ENCODE measurements at regions not wholly inside any gene's neighbourhood (a gene's known extent, or its start where the extent isn't known, plus 50 kb on each side); places are given as distances from the start of the nearest gene placed in this dataset.

- ChIA-PET CTCF (no interaction called here), POLR2A (ENCODE audit: low non-redundant PET) (no interaction called here)
- Histone ChIP-seq H3K4me3 (ENCODE audit: low read depth, low read length, poor library complexity, severe bottlenecking) (no peak overlapping the region), H3K9me3 (ENCODE audit: low read depth, low read length, poor library complexity, severe bottlenecking) (no peaks in the 10 kb centered on the region), H3K27me3 (replicated peaks; ENCODE audit: insufficient read depth, low read depth, low read length, poor library complexity) (no peaks in the 10 kb centered on the region), H3K27ac (ENCODE audit: low read depth, low read length, poor library complexity, severe bottlenecking) (no peak overlapping the region), H3K36me3 (ENCODE audit: insufficient read depth, low read length, poor library complexity, severe bottlenecking) (no peaks in the 10 kb centered on the region), H3K4me1 (ENCODE audit: insufficient read depth, low read length, poor library complexity, severe bottlenecking) (no peaks in the 10 kb centered on the region)
- no peak for DNase-seq (ENCODE audit: low spot score)
- intact Hi-C loops (cut with micrococcal nuclease; ENCODE audit: unreplicated experiment), result no loop called here
- no peak for TF ChIP-seq EZH2 (IDR thresholded peaks at IDR 0.05; ENCODE audit: borderline replicate concordance, low read depth, low read length, poor library complexity, severe bottlenecking)
- TF ChIP-seq CTCF (conservative IDR thresholded peaks at IDR 0.05; ENCODE audit: low read depth, low read length), result no peak
- no TSS peak for BruUV-seq (replicated peaks)
Observed at GRCh38 chr5:6108540-6108848, 269.9 kb downstream of the MED10 start.

DNA sequence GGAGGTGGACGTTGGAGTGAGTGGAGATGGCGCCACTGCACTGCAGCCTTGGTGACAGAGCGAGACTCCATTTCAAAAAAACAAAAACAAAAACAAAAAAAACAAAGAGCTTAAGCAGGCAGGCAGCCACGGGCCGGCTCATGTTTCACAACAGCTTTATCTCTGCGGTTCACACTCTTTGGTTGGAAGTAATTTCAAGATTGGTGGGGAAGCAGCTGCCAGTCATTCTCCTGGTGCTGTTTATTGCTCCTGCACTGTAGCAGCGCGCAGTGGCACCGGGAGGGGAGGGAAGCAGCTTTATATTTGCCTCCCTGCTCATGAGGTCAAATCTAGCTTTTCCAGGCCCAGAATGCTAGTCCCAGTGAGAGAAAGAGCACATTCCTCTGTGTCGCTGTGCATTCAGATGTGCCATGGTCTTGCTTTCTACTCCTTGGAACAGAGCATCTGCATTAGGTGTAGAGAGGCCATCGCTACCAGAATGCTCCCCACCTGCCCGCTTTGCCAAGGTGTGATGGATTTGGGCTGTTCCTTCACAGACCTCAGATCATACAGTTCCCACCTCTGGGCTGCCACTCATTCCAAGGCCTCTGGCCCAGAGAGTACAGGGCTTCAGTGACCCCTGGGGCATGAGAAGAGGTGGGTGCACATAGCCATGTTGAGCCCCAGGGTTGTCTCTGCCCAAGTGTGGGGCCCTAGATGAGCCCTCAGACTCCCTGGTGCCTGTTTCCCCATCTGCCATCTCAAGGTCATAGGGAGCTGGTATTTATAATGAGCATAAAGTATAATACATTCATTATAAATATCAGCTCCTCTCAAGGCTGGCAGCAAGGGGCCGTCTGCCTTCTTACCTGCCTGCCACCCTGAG lies 270.4 kb downstream of the MED10 start:
- Histone ChIP-seq H3K27me3 (replicated peaks; ENCODE audit: insufficient read depth, low read depth, low read length, poor library complexity) (no peaks in the 10 kb centered on the region), H3K9me3 (ENCODE audit: low read depth, low read length, poor library complexity, severe bottlenecking) (no peaks in the 10 kb centered on the region), H3K4me3 (ENCODE audit: low read depth, low read length, poor library complexity, severe bottlenecking) (no peak overlapping the region), H3K36me3 (ENCODE audit: insufficient read depth, low read length, poor library complexity, severe bottlenecking) (no peaks in the 10 kb centered on the region), H3K4me1 (ENCODE audit: insufficient read depth, low read length, poor library complexity, severe bottlenecking) (no peaks in the 10 kb centered on the region), H3K27ac (ENCODE audit: low read depth, low read length, poor library complexity, severe bottlenecking) (no peak overlapping the region)
- no TSS peak for BruUV-seq (replicated peaks)
- ChIA-PET POLR2A (ENCODE audit: low non-redundant PET) (no interaction called here), CTCF (no interaction called here)
- no peak for DNase-seq (ENCODE audit: low spot score)
- intact Hi-C loops (cut with micrococcal nuclease; ENCODE audit: unreplicated experiment), result no loop called here
- TF ChIP-seq CTCF (conservative IDR thresholded peaks at IDR 0.05; ENCODE audit: low read depth, low read length) (no peak), EZH2 (IDR thresholded peaks at IDR 0.05; ENCODE audit: borderline replicate concordance, low read depth, low read length, poor library complexity, severe bottlenecking) (no peak)

DNA sequence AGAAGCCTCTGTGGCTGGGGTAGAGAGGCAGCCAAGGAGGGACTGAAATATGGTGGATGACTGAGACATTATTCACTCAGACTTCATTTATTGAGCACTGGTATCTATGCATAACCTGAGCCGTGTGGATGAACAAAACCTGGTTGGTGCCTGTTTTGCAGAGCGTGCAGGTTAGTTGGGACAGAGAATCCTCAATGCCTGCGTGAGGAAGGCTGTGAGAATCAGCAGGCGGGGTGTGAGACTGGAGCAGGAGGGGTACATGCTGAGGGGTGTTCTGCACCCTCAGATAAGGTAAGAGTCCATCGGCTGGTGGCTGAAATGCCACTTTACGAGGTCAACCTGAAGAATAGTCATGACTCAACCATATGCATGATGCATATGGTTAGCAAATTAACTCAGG lies 271.6 kb downstream of the MED10 start:
- no peak for DNase-seq (ENCODE audit: low spot score)
- Histone ChIP-seq H3K36me3 (ENCODE audit: insufficient read depth, low read length, poor library complexity, severe bottlenecking) (no peaks in the 10 kb centered on the region), H3K4me1 (ENCODE audit: insufficient read depth, low read length, poor library complexity, severe bottlenecking) (no peaks in the 10 kb centered on the region), H3K9me3 (ENCODE audit: low read depth, low read length, poor library complexity, severe bottlenecking) (no peaks in the 10 kb centered on the region), H3K4me3 (ENCODE audit: low read depth, low read length, poor library complexity, severe bottlenecking) (no peak overlapping the region), H3K27me3 (replicated peaks; ENCODE audit: insufficient read depth, low read depth, low read length, poor library complexity) (no peaks in the 10 kb centered on the region), H3K27ac (ENCODE audit: low read depth, low read length, poor library complexity, severe bottlenecking) (no peak overlapping the region)
- TF ChIP-seq EZH2 (IDR thresholded peaks at IDR 0.05; ENCODE audit: borderline replicate concordance, low read depth, low read length, poor library complexity, severe bottlenecking), result no peak
- TF ChIP-seq CTCF (conservative IDR thresholded peaks at IDR 0.05; ENCODE audit: low read depth, low read length), result no peak
- intact Hi-C loops (cut with micrococcal nuclease; ENCODE audit: unreplicated experiment), result no loop called here
- BruUV-seq (replicated peaks), result no TSS peak
- ChIA-PET CTCF (no interaction called here), POLR2A (ENCODE audit: low non-redundant PET) (no interaction called here)
